ENCODE measurements at regions not wholly inside any gene's neighbourhood (a gene's known extent, or its start where the extent isn't known, plus 50 kb on each side); places are given as distances from the start of the nearest gene placed in this dataset.
A peak's percentile ranks its signal among the peaks of the same experiment; 100 is the strongest.

GRCh38 chr13:33515146-33515545 lies 229.6 kb upstream of the STARD13 start:
- Mint-ChIP-seq H3K4me1 (ENCODE audit: low read depth) (no peaks in the 10 kb centered on the region), H3K4me3 (no peak overlapping the region), H3K36me3 (ENCODE audit: low read depth) (no peaks in the 10 kb centered on the region), H3K27me3 (ENCODE audit: low read depth) (no peaks in the 10 kb centered on the region), H3K27ac (no peak overlapping the region), H3K9me3 (no peaks in the 10 kb centered on the region)
- no peak for DNase-seq (ENCODE audit: low spot score)

- Mint-ChIP-seq H3K9me3 (no peaks in the 10 kb centered on the region), H3K4me1 (ENCODE audit: low read depth) (no peaks in the 10 kb centered on the region), H3K4me3 (no peak overlapping the region), H3K36me3 (ENCODE audit: low read depth) (no peaks in the 10 kb centered on the region), H3K27me3 (ENCODE audit: low read depth) (no peaks in the 10 kb centered on the region), H3K27ac (no peak overlapping the region)
- DNase-seq (ENCODE audit: low spot score), result no peak
Observed at GRCh38 chr13:33518452-33518851, 232.9 kb upstream of the STARD13 start.

GRCh38 chr13:33519561-33520467 lies 234.3 kb upstream of the STARD13 start:
- no peak for DNase-seq (ENCODE audit: low spot score)
- H3K4me1 Mint-ChIP-seq (ENCODE audit: low read depth), result no peaks in the 10 kb centered on the region
- no peaks in the 10 kb centered on the region for H3K27me3 Mint-ChIP-seq (ENCODE audit: low read depth)
- no peak overlapping the region for H3K4me3 Mint-ChIP-seq
- H3K36me3 Mint-ChIP-seq (ENCODE audit: low read depth), result no peaks in the 10 kb centered on the region
- no peak overlapping the region for H3K27ac Mint-ChIP-seq
- no peaks in the 10 kb centered on the region for H3K9me3 Mint-ChIP-seq

DNA sequence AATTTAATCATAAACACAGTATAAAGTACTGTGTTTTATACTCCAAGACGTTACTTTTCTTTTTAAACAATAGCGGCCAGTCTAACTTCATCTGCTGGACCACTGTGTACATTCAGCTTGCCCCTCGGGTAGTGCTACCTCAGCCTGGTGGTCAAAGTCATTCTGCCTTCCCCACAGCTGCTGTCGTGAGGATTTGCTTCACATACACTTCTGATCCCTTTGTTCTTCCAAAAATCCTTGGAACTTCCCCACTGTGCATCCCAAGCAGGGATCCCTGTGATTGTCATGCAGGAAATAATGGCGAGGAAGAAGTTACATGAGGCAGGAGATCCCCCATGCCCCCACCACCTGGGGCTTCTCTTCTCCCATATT lies 234.9 kb upstream of the STARD13 start:
- H3K27me3 Mint-ChIP-seq (ENCODE audit: low read depth), result no peaks in the 10 kb centered on the region
- no peaks in the 10 kb centered on the region for H3K4me1 Mint-ChIP-seq (ENCODE audit: low read depth)
- DNase-seq (ENCODE audit: low spot score), result no peak
- no peak overlapping the region for H3K4me3 Mint-ChIP-seq
- H3K9me3 Mint-ChIP-seq, result no peaks in the 10 kb centered on the region
- H3K36me3 Mint-ChIP-seq (ENCODE audit: low read depth), result no peaks in the 10 kb centered on the region
- H3K27ac Mint-ChIP-seq, result no peak overlapping the region

DNA sequence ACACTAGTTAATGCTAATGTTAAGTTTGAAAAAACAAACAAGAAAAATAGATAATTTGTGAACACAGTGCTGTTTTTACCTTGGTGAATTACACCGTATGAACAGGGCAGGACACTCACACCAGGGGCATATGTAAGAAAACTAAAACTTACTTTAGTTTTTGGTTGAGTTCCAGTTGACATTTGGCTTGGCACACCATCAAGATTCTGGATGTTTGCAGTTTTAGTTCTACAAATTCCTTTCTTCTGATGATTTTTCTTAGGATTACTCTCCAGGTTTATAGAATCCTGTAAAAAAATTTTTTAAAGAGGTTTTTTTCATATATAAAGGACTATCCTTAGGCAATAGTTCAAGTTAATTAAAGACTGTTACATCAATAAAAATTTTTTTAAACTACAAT lies 238.5 kb upstream of the STARD13 start:
- Mint-ChIP-seq H3K27me3 (ENCODE audit: low read depth) (no peaks in the 10 kb centered on the region), H3K36me3 (ENCODE audit: low read depth) (no peaks in the 10 kb centered on the region), H3K4me3 (no peak overlapping the region), H3K4me1 (ENCODE audit: low read depth) (peaks cover 6% of the 10 kb centered on the region), H3K27ac (no peak overlapping the region), H3K9me3 (no peaks in the 10 kb centered on the region)
- no peak for DNase-seq (ENCODE audit: low spot score)

DNA sequence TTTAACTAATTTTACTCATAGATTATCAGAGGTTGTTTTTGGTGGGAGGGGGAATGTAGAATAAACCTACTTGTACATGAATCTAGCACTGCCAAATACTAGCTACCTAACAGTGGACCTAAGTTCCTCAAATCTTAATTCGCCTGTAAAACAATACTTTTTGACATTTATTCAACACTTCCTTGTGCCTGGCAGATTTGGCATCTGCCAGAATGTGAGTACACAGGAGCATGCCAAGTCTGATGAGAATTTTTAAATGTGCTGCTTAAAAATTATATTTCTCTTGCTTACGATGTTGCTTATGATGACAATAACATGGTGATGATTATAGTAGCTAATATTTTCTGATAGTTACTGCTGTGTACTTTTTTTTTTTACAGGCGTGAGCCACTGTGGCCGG lies 240.2 kb upstream of the STARD13 start:
- no peak overlapping the region for H3K27ac Mint-ChIP-seq
- no peaks in the 10 kb centered on the region for H3K27me3 Mint-ChIP-seq (ENCODE audit: low read depth)
- H3K36me3 Mint-ChIP-seq (ENCODE audit: low read depth), result no peaks in the 10 kb centered on the region
- H3K9me3 Mint-ChIP-seq, result no peaks in the 10 kb centered on the region
- H3K4me3 Mint-ChIP-seq, result no peak overlapping the region
- peaks cover 6% of the 10 kb centered on the region for H3K4me1 Mint-ChIP-seq (ENCODE audit: low read depth)
- no peak for DNase-seq (ENCODE audit: low spot score)

GRCh38 chr13:33526718-33527117 lies 241.2 kb upstream of the STARD13 start:
- no peak overlapping the region for H3K27ac Mint-ChIP-seq
- no peak for DNase-seq (ENCODE audit: low spot score)
- H3K4me3 Mint-ChIP-seq, result no peak overlapping the region
- H3K4me1 Mint-ChIP-seq (ENCODE audit: low read depth), result peaks cover 6% of the 10 kb centered on the region
- H3K27me3 Mint-ChIP-seq (ENCODE audit: low read depth), result no peaks in the 10 kb centered on the region
- no peaks in the 10 kb centered on the region for H3K36me3 Mint-ChIP-seq (ENCODE audit: low read depth)
- H3K9me3 Mint-ChIP-seq, result no peaks in the 10 kb centered on the region

GRCh38 chr13:33528896-33529295 lies 243.3 kb upstream of the STARD13 start:
- H3K4me1 Mint-ChIP-seq (ENCODE audit: low read depth), result peaks cover 6% of the 10 kb centered on the region
- no peak for DNase-seq (ENCODE audit: low spot score)
- H3K9me3 Mint-ChIP-seq, result no peaks in the 10 kb centered on the region
- H3K27ac Mint-ChIP-seq, result no peak overlapping the region
- H3K36me3 Mint-ChIP-seq (ENCODE audit: low read depth), result no peaks in the 10 kb centered on the region
- H3K4me3 Mint-ChIP-seq, result no peak overlapping the region
- H3K27me3 Mint-ChIP-seq (ENCODE audit: low read depth), result no peaks in the 10 kb centered on the region

- Mint-ChIP-seq H3K4me1 (ENCODE audit: low read depth) (peaks cover 7% of the 10 kb centered on the region), H3K36me3 (ENCODE audit: low read depth) (no peaks in the 10 kb centered on the region), H3K27me3 (ENCODE audit: low read depth) (no peaks in the 10 kb centered on the region), H3K4me3 (no peak overlapping the region), H3K9me3 (no peaks in the 10 kb centered on the region), H3K27ac (no peak overlapping the region)
- no peak for DNase-seq (ENCODE audit: low spot score)
Observed at GRCh38 chr13:33531484-33531883, 245.9 kb upstream of the STARD13 start.

DNA sequence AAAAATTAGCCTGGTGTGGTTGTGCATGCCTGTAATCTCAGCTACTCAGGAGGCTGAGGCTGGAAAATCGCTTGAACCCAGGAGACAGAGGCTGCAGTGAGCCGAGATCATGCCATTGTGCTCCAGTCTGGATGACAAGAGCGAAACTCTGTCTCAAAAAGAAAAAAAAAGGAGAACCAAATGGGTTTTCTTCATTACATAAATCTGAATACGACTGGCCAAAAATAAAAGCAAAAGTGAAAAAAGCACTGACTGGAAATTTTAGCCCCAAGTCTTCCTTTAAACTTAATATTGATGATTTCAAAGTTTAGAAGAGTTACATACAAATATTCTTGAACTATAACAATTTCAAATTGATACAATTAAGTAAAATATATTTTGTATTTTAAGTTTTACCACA lies 249.5 kb upstream of the STARD13 start:
- Mint-ChIP-seq H3K9me3 (no peaks in the 10 kb centered on the region), H3K27me3 (ENCODE audit: low read depth) (no peaks in the 10 kb centered on the region), H3K4me1 (ENCODE audit: low read depth) (peaks cover 7% of the 10 kb centered on the region), H3K36me3 (ENCODE audit: low read depth) (no peaks in the 10 kb centered on the region), H3K27ac (no peak overlapping the region), H3K4me3 (peak overlapping the region; percentile 32)
- DNase-seq (ENCODE audit: low spot score), result no peak

DNA sequence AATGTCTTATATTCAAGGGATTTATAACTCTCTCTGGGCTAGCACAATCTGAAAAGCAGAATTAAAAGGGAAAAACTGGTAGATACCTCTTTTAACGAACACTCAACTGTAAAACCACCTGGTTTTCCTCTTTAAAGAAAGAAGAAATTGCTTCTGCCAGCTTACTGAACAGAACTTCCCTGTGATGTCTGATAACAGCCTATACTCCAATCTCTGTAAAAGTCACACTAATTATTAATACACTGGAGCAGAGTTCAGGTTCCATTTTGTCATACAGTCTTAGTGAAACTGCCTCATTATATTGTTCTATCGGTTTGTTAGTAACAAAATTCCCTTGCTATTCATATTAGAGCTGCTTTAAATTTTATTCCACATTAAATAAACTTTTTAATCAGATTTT lies 251.0 kb upstream of the STARD13 start:
- Mint-ChIP-seq H3K9me3 (no peaks in the 10 kb centered on the region), H3K4me1 (ENCODE audit: low read depth) (peaks cover 17% of the 10 kb centered on the region), H3K4me3 (no peak overlapping the region), H3K27me3 (ENCODE audit: low read depth) (no peaks in the 10 kb centered on the region), H3K36me3 (ENCODE audit: low read depth) (peaks cover 2% of the 10 kb centered on the region), H3K27ac (no peak overlapping the region)
- DNase-seq (ENCODE audit: low spot score), result no peak

DNA sequence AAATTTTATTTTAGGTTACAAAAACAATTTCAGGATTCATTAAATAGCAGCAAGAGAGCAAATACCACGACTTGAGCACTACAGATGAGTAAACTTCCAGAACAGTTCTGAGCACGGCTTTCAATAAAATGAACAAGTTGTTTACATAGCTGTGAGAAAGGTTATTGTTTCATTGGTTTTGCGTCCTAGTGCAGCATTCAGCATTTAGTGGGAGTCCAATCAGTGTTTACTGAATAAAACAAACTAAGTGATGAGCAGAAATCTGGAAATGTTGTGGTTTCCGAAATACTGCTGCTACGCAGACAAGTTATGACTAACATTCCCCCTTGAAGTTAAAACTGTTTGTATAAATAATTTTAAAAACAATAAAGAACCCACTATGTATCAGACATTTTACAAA lies 251.5 kb upstream of the STARD13 start:
- Mint-ChIP-seq H3K27ac (no peak overlapping the region), H3K4me1 (ENCODE audit: low read depth) (peaks cover 19% of the 10 kb centered on the region), H3K4me3 (no peak overlapping the region), H3K36me3 (ENCODE audit: low read depth) (peaks cover 2% of the 10 kb centered on the region), H3K27me3 (ENCODE audit: low read depth) (no peaks in the 10 kb centered on the region), H3K9me3 (no peaks in the 10 kb centered on the region)
- DNase-seq (ENCODE audit: low spot score), result no peak

DNA sequence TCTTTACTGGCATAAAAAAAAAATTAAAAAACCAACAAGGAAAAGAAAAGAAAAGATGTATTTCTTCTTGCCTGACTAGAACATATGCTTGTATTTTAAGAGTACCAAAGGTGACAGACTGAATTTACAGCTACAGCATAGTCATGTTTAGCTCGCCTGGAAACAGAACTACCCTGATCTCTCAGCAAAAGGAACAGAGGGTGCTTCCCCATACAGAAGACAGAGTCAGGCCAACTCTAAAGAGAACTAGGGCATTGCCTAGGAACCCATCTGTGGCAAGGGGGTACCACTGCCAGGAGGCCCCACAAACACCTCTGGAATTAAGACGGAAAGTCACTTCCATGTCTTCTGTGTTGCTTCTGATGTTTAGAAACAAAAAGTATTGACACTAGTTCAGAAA lies 252.1 kb upstream of the STARD13 start:
- DNase-seq (ENCODE audit: low spot score), result no peak
- Mint-ChIP-seq H3K4me1 (ENCODE audit: low read depth) (peaks cover 19% of the 10 kb centered on the region), H3K27ac (no peak overlapping the region), H3K27me3 (ENCODE audit: low read depth) (no peaks in the 10 kb centered on the region), H3K36me3 (ENCODE audit: low read depth) (peaks cover 2% of the 10 kb centered on the region), H3K4me3 (no peak overlapping the region), H3K9me3 (no peaks in the 10 kb centered on the region)

GRCh38 chr13:33541456-33541855 lies 255.9 kb upstream of the STARD13 start:
- peaks cover 33% of the 10 kb centered on the region for H3K4me1 Mint-ChIP-seq (ENCODE audit: low read depth)

DNA sequence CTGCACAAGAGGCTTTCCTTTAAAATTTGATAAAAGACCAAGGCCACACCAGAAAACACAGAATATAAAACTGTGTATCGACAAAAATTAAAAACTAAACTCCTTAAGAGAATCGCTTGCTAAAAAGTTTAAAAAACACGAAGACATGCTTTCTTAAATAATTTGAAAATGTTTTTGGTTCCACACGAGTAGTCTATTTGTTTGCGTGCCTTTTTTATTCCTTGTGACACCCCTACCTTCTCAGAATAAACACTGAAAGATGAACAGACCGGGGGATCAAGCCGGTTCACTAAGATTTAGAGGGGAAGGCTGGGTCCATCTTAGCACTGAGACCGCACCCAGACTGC lies 256.4 kb upstream of the STARD13 start:
- no peaks in the 10 kb centered on the region for H3K27me3 Mint-ChIP-seq (ENCODE audit: low read depth)
- H3K9me3 Mint-ChIP-seq, result no peaks in the 10 kb centered on the region
- peak overlapping the region; percentile 85 for H3K4me3 Mint-ChIP-seq
- H3K36me3 Mint-ChIP-seq (ENCODE audit: low read depth), result peaks cover 2% of the 10 kb centered on the region
- H3K27ac Mint-ChIP-seq, result peak overlapping the region; percentile 98
- H3K4me1 Mint-ChIP-seq (ENCODE audit: low read depth), result peaks cover 33% of the 10 kb centered on the region
- no peak for DNase-seq (ENCODE audit: low spot score)

More at GRCh38 chr13:33541456-33541855, 255.9 kb upstream of the STARD13 start:
- H3K27ac Mint-ChIP-seq, result peak overlapping the region; percentile 98
- no peaks in the 10 kb centered on the region for H3K9me3 Mint-ChIP-seq
- peaks cover 2% of the 10 kb centered on the region for H3K36me3 Mint-ChIP-seq (ENCODE audit: low read depth)
- no peak for DNase-seq (ENCODE audit: low spot score)
- H3K27me3 Mint-ChIP-seq (ENCODE audit: low read depth), result no peaks in the 10 kb centered on the region
- peak overlapping the region; percentile 85 for H3K4me3 Mint-ChIP-seq

All from T-helper 2 cell treated with Interferon-gamma antibody and Interleukin-4, amounts not matched to agents 5 μg/mL and 100 μg/mL, for 36 hours (primary cell).